CD14-positive monocyte (primary cell): ENCODE measurements at regions not wholly inside any gene's neighbourhood (a gene's known extent, or its start where the extent isn't known, plus 50 kb on each side); places are given as distances from the start of the nearest gene placed in this dataset.
"Not testable (repeated sequence)": the region's sequence is repeated elsewhere in the genome, so short reads cannot be mapped to it uniquely, and the experiment has no call there.

Experiments
- DNase-seq, 3 donors: peaks; one replicate each; pipeline ENCODE4 v3.0.0-alpha.2; 2011 to 2022
- H2AFZ ChIP-seq: 2 replicates; pipeline ENCODE4 v1.6.0; 2012; ENCODE audit warnings: mild to moderate bottlenecking, low read depth, low read length, inconsistent platforms; ENCODE audit not compliant: insufficient read depth, poor library complexity, severe bottlenecking
- H3K27ac ChIP-seq, 2 donors: 1 replicate in 1 of 2; 2 replicates in 1 of 2; pipeline ENCODE4 v1.5.1; 2012 to 2013; ENCODE audit warnings: low read length in 2 of 2, control low read depth in 1 of 2, inconsistent platforms in 1 of 2, low read depth in 1 of 2, mild to moderate bottlenecking in 1 of 2
- H3K27me3 ChIP-seq, 2 donors: one replicate each; pipeline versions ENCODE4 v1.6.0 to v1.6.1; 2011 to 2013; ENCODE audit warnings: low read length in 2 of 2; ENCODE audit not compliant: control insufficient read depth in 2 of 2, insufficient read depth in 2 of 2
- H3K36me3 ChIP-seq, 2 donors: replicated peaks in 1 of 2; 1 replicate in 1 of 2; 2 replicates in 1 of 2; pipeline versions ENCODE4 v1.5.1 to v1.6.1; 2012 to 2013; ENCODE audit warnings: low read length in 2 of 2, control low read depth in 1 of 2, inconsistent platforms in 1 of 2, mild to moderate bottlenecking in 1 of 2; ENCODE audit not compliant: insufficient read depth in 2 of 2, control insufficient read depth in 1 of 2
- H3K4me1 ChIP-seq, 2 donors: 1 replicate in 1 of 2; 2 replicates in 1 of 2; pipeline versions ENCODE4 v1.5.1 to v1.6.1; 2012 to 2013; ENCODE audit warnings: low read length in 2 of 2, control low read depth in 1 of 2, inconsistent platforms in 1 of 2, mild to moderate bottlenecking in 1 of 2, moderate library complexity in 1 of 2; ENCODE audit not compliant: insufficient read depth in 2 of 2, control insufficient read depth in 1 of 2
- H3K4me2 ChIP-seq: replicated peaks from 2 replicates; pipeline ENCODE3; 2012; ENCODE audit warnings: low read length, moderate library complexity, mild to moderate bottlenecking; ENCODE audit not compliant: poor library complexity, severe bottlenecking; ENCODE audit errors: extremely low read depth
- H3K4me3 ChIP-seq, 3 experiments: fragments of 200-600 bp in 1 of 3; sonication (generic) in 1 of 3; replicated peaks in 1 of 3; 1 replicate in 2 of 3; 2 replicates in 1 of 3; pipeline ENCODE4 v1.5.1; 2011 to 2013; ENCODE audit warnings: low read length in 3 of 3, mild to moderate bottlenecking in 3 of 3, control low read depth in 2 of 3, low read depth in 2 of 3, inconsistent platforms in 1 of 3, moderate library complexity in 1 of 3
- H3K79me2 ChIP-seq: 2 replicates; pipeline ENCODE4 v1.6.0; 2012; ENCODE audit warnings: mild to moderate bottlenecking, control low read depth, inconsistent platforms, low read length, moderate library complexity; ENCODE audit not compliant: insufficient read depth
- H3K9ac ChIP-seq: 2 replicates; pipeline ENCODE4 v1.6.0; 2017; ENCODE audit warnings: low read length, mild to moderate bottlenecking; ENCODE audit not compliant: insufficient read depth, poor library complexity, severe bottlenecking
- H3K9me3 ChIP-seq, 2 donors: replicated peaks in 1 of 2; 1 replicate in 1 of 2; 2 replicates in 1 of 2; pipeline versions ENCODE4 v1.5.1 to v1.6.1; 2012 to 2013; ENCODE audit warnings: low read length in 2 of 2, control low read depth in 1 of 2; ENCODE audit not compliant: control insufficient read depth in 1 of 2, insufficient read depth in 1 of 2
- H4K20me1 ChIP-seq: 2 replicates; pipeline ENCODE4 v1.6.0; 2012; ENCODE audit warnings: mild to moderate bottlenecking, low read length, control low read depth, moderate library complexity; ENCODE audit not compliant: insufficient read depth
- H3K27ac Mint-ChIP-seq, 7 donors: one replicate each; pipeline ENCODE4 v1.8.0; 2020; ENCODE audit warnings: mild to moderate bottlenecking in 7 of 7, mixed read lengths in 7 of 7, moderate library complexity in 6 of 7, inconsistent platforms in 2 of 7
- H3K27me3 Mint-ChIP-seq, 3 donors: one replicate each; pipeline ENCODE4 v1.8.0; 2021 to 2022; ENCODE audit warnings: low read depth in 3 of 3, mild to moderate bottlenecking in 3 of 3, mixed read lengths in 3 of 3, moderate library complexity in 3 of 3, inconsistent platforms in 1 of 3
- H3K36me3 Mint-ChIP-seq, 2 donors: one replicate each; pipeline ENCODE4 v1.8.0; 2020; ENCODE audit warnings: mixed read lengths in 2 of 2, inconsistent platforms in 1 of 2, mild to moderate bottlenecking in 1 of 2
- H3K4me1 Mint-ChIP-seq: one replicate; pipeline ENCODE4 v1.8.0; 2020; ENCODE audit warnings: mild to moderate bottlenecking, mixed read lengths
- H3K4me3 Mint-ChIP-seq, 2 donors: one replicate each; pipeline ENCODE4 v1.8.0; 2020; ENCODE audit warnings: mild to moderate bottlenecking in 2 of 2, mixed read lengths in 2 of 2, moderate library complexity in 1 of 2
- H3K9me3 Mint-ChIP-seq, 7 donors: one replicate each; pipeline ENCODE4 v1.8.0; 2020 to 2022; ENCODE audit warnings: mixed read lengths in 7 of 7, mild to moderate bottlenecking in 6 of 7, moderate library complexity in 6 of 7, inconsistent platforms in 2 of 7
- CTCF ChIP-seq: fragments of 200-600 bp; IDR thresholded peaks from one replicate; pipeline ENCODE4 v1.8.0; 2022; ENCODE audit warnings: antibody characterized with exemption, mild to moderate bottlenecking
- whole genome bisulfite sequencing: methylation state at CpG from one replicate; pipeline ENCODE4 v1.1.5; 2013; ENCODE audit warnings: missing lambda C conversion rate; ENCODE audit not compliant: insufficient coverage; 5-methylcytosine and 5-hydroxymethylcytosine counted together
- intact Hi-C, 2 donors: fragments of 100-400 bp; cut with micrococcal nuclease; formaldehyde crosslinking; loops; one replicate each; pipeline versions ENCODE4 v1.15.0 to v1.15.1; 2023

DNA sequence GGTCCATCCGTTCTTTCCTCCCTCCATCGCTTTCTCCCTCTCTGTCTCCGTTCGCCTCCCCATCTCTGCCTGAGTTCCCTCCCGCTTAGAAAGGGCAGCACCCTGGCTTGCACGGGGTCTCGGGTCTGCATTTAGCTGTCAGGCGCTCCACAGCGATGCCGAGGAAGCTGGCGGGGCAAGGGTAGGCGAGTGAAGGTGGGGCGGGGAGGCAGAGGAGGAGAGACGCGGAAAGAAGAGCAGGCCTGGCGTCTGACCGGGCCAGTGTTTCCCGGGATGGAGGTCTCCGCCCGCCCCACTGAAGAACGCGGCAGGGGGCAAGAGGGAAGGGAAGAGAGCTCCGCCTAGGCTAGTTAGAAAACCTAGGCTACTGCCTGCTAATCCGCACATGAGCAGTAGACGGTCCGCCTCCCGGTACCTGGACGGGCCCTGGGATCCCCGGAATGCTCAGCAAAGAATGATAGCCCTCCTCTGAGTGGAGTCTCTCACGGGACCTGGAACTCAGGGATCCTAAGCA, 3922.5 kb upstream of the OR11H1 start:
- Mint-ChIP-seq H3K9me3 (peaks cover 41 to 68% (median 60%) of the 10 kb centered on the region in 7 donors), H3K36me3 (no peaks in the 10 kb centered on the region), H3K4me3 (no peak overlapping the region), H3K27ac (no peak overlapping the region), H3K4me1 (no peaks in the 10 kb centered on the region), H3K27me3 (no peaks in the 10 kb centered on the region)
- no peaks in the 10 kb centered on the region for H3K27me3 ChIP-seq
- no peaks in the 10 kb centered on the region for H3K79me2 ChIP-seq
- no peaks in the 10 kb centered on the region for H4K20me1 ChIP-seq
- 76% methylated on average over 30 of the region's 30 CpGs for WGBS
- H3K4me1 ChIP-seq, result no peaks in the 10 kb centered on the region
- no peaks in the 10 kb centered on the region for H3K36me3 ChIP-seq
- H2AFZ ChIP-seq, result no peak overlapping the region
- TF ChIP-seq CTCF, result no peak
- no peak overlapping the region for H3K27ac ChIP-seq
- H3K9ac ChIP-seq, result no peak overlapping the region
- DNase-seq, result no peak
- peaks cover 53 to 55% of the 10 kb centered on the region in 2 donors for H3K9me3 ChIP-seq
- peak overlapping the region in 1 of 3 experiments; percentile 23 for H3K4me3 ChIP-seq
- H3K4me2 ChIP-seq, result no peak overlapping the region
- intact Hi-C loops, result no loop called here

- intact Hi-C loops, H3K4me1 ChIP-seq, H3K9ac ChIP-seq, DNase-seq, H2AFZ ChIP-seq, H3K36me3 ChIP-seq, H3K4me1 Mint-ChIP-seq, H4K20me1 ChIP-seq, H3K36me3 Mint-ChIP-seq, H3K4me2 ChIP-seq, H3K4me3 Mint-ChIP-seq, H3K27me3 ChIP-seq, H3K27ac ChIP-seq, H3K27me3 Mint-ChIP-seq, H3K79me2 ChIP-seq, H3K27ac Mint-ChIP-seq: not testable (repeated sequence)
- peaks cover 42 to 69% (median 60%) of the 10 kb centered on the region in 7 donors for H3K9me3 Mint-ChIP-seq
- peak overlapping the region in 1 of 3 experiments; percentile 1 for H3K4me3 ChIP-seq
- peaks cover 53 to 55% of the 10 kb centered on the region in 2 donors for H3K9me3 ChIP-seq
- WGBS, result 75% methylated on average over 42 of the region's 42 CpGs
Measured at GRCh38 chr22:11606047-11607000, 3921.7 kb upstream of the OR11H1 start.

- WGBS, result 93% methylated on average over 5 of the region's 8 CpGs
- H3K27me3 ChIP-seq, H3K4me3 Mint-ChIP-seq, H3K36me3 Mint-ChIP-seq, H3K27me3 Mint-ChIP-seq, H3K4me1 ChIP-seq, H3K9ac ChIP-seq, H3K27ac Mint-ChIP-seq, H3K27ac ChIP-seq, H2AFZ ChIP-seq, intact Hi-C loops, DNase-seq, H3K36me3 ChIP-seq, H3K4me3 ChIP-seq, H3K4me2 ChIP-seq, H3K79me2 ChIP-seq, H4K20me1 ChIP-seq, H3K4me1 Mint-ChIP-seq: not testable (repeated sequence)
- H3K9me3 ChIP-seq, result peaks cover 56 to 57% of the 10 kb centered on the region in 2 donors
- H3K9me3 Mint-ChIP-seq, result peaks cover 44 to 69% (median 61%) of the 10 kb centered on the region in 7 donors
Measured at GRCh38 chr22:11607215-11607614, 3920.8 kb upstream of the OR11H1 start.

- H2AFZ ChIP-seq, H4K20me1 ChIP-seq, H3K4me2 ChIP-seq, H3K4me1 ChIP-seq, H3K36me3 Mint-ChIP-seq, H3K4me3 ChIP-seq, H3K36me3 ChIP-seq, H3K4me3 Mint-ChIP-seq, H3K27ac ChIP-seq, intact Hi-C loops, H3K79me2 ChIP-seq, H3K9ac ChIP-seq, H3K27ac Mint-ChIP-seq, DNase-seq, H3K27me3 Mint-ChIP-seq, H3K27me3 ChIP-seq, H3K4me1 Mint-ChIP-seq: not testable (repeated sequence)
- peaks cover 68 to 70% of the 10 kb centered on the region in 2 donors for H3K9me3 ChIP-seq
- peaks cover 50 to 80% (median 74%) of the 10 kb centered on the region in 7 donors for H3K9me3 Mint-ChIP-seq
- 87% methylated on average over 4 of the region's 5 CpGs for WGBS
Measured at GRCh38 chr22:11608486-11608885, 3919.5 kb upstream of the OR11H1 start.
